CD4-positive, CD25-positive, alpha-beta regulatory T cell (primary cell): ENCODE measurements at regions not wholly inside any gene's neighbourhood (a gene's known extent, or its start where the extent isn't known, plus 50 kb on each side); places are given as distances from the start of the nearest gene placed in this dataset.

ENCODE experiments used
- ATAC-seq, 2 donors: fragments of 150-1000 bp; cut with Tn5 transposase; one replicate each; pipeline ENCODE4 v1.10.0; 2021; ENCODE audit warnings: low read depth in 2 of 2, moderate number of reproducible peaks in 2 of 2, moderate library complexity in 1 of 2
- DNase-seq, 3 donors: peaks; one replicate each; pipeline versions ENCODE4 v3.0.0 to v3.0.0-alpha.2; 2012 to 2022; ENCODE audit warnings: mixed read lengths in 1 of 3
- H3K27ac ChIP-seq: one replicate; pipeline ENCODE4 v1.7.0; 2013; ENCODE audit warnings: mild to moderate bottlenecking, low read length; ENCODE audit not compliant: insufficient read depth, poor library complexity, severe bottlenecking
- H3K27me3 ChIP-seq: one replicate; pipeline ENCODE4 v1.7.0; 2013; ENCODE audit warnings: low read length; ENCODE audit not compliant: control insufficient read depth, insufficient read depth
- H3K36me3 ChIP-seq: one replicate; pipeline ENCODE4 v1.7.0; 2013; ENCODE audit warnings: mild to moderate bottlenecking, low read length, moderate library complexity; ENCODE audit not compliant: control insufficient read depth, insufficient read depth
- H3K4me1 ChIP-seq: 2 replicates; pipeline ENCODE4 v1.7.0; 2013; ENCODE audit warnings: mild to moderate bottlenecking, low read length; ENCODE audit not compliant: insufficient read depth, control insufficient read depth, poor library complexity, severe bottlenecking
- H3K4me3 ChIP-seq: one replicate; pipeline ENCODE4 v1.7.0; 2013; ENCODE audit warnings: low read depth, mild to moderate bottlenecking, low read length, moderate library complexity
- H3K9me3 ChIP-seq, 2 experiments: 1 replicate in 1 of 2; 2 replicates in 1 of 2; pipeline ENCODE4 v1.7.0; 2013; ENCODE audit warnings: low read length in 2 of 2, mild to moderate bottlenecking in 1 of 2, moderate library complexity in 1 of 2; ENCODE audit not compliant: control insufficient read depth in 2 of 2
- H3K27ac Mint-ChIP-seq, 3 donors: one replicate each; pipeline ENCODE4 v1.8.0; 2020 to 2022; ENCODE audit warnings: mild to moderate bottlenecking in 3 of 3, mixed read lengths in 3 of 3, moderate library complexity in 2 of 3
- H3K27me3 Mint-ChIP-seq: one replicate; pipeline ENCODE4 v1.8.0; 2022; ENCODE audit warnings: mild to moderate bottlenecking, mixed read lengths
- H3K36me3 Mint-ChIP-seq: one replicate; pipeline ENCODE4 v1.8.0; 2020; ENCODE audit warnings: mixed read lengths
- H3K4me1 Mint-ChIP-seq, 4 donors: one replicate each; pipeline ENCODE4 v1.8.0; 2020 to 2022; ENCODE audit warnings: mixed read lengths in 4 of 4, mild to moderate bottlenecking in 1 of 4
- H3K4me3 Mint-ChIP-seq, 4 donors: one replicate each; pipeline ENCODE4 v1.8.0; 2020 to 2022; ENCODE audit warnings: mild to moderate bottlenecking in 4 of 4, mixed read lengths in 4 of 4, moderate library complexity in 3 of 4
- H3K9me3 Mint-ChIP-seq, 7 donors: one replicate each; pipeline ENCODE4 v1.8.0; 2020 to 2022; ENCODE audit warnings: mixed read lengths in 7 of 7, mild to moderate bottlenecking in 3 of 7, moderate library complexity in 2 of 7

DNA sequence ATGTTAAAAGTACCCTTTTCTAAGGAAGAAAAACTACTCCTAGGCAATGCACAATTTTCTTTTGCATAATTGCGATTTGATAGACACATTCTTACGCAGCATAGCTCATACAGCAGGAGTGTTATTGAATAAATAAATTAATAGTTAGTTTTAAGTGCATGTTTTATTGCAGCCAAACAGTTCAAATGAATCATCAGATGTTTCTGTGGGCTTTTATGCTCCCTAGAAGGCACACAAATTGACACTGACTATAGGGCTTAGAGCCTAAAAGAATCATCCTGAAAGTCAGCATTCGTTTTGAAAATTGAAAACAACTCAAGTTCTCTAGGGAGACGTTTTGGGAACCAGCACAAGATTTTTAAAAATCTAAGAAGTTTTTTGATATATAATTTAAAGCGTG is 411.9 kb downstream of the HLX start:
- Mint-ChIP-seq H3K27me3 (no peaks in the 10 kb centered on the region), H3K36me3 (no peaks in the 10 kb centered on the region), H3K27ac (no peak overlapping the region), H3K4me1 (no peaks in the 10 kb centered on the region), H3K4me3 (no peak overlapping the region), H3K9me3 (no peaks in the 10 kb centered on the region)
- Histone ChIP-seq H3K36me3 (no peaks in the 10 kb centered on the region), H3K4me3 (no peak overlapping the region), H3K9me3 (no peaks in the 10 kb centered on the region), H3K27ac (no peak overlapping the region), H3K4me1 (no peaks in the 10 kb centered on the region), H3K27me3 (no peaks in the 10 kb centered on the region)
- ATAC-seq (no peak), DNase-seq (no peak)

GRCh38 chr1:221292652-221293051 is 413.4 kb downstream of the HLX start:
- H3K36me3 ChIP-seq: no peaks in the 10 kb centered on the region
- H3K4me3 Mint-ChIP-seq: no peak overlapping the region

DNA sequence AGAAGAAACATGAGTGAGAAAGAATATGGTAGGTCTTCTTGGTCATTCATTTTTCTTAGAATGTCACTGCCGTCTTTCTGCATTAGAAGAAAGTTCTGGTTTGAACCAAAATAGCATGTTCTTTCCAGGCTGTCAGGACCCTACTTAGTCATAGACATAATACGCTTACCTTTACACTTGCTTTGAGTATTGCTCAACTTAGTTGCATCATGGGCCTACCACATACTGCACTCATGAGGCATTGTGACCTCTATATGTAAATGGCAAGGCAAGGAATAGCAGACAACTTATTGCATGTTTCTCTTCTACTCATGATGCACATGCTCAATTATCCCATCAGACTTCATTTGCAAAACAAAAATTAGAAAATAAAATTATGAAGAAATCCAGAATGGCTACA is 415.0 kb downstream of the HLX start:
- Mint-ChIP-seq H3K36me3 (no peaks in the 10 kb centered on the region), H3K4me3 (no peak overlapping the region), H3K27me3 (no peaks in the 10 kb centered on the region), H3K4me1 (no peaks in the 10 kb centered on the region), H3K27ac (no peak overlapping the region), H3K9me3 (peaks cover 0 to 3% (median 0%) of the 10 kb centered on the region in 7 donors)
- Histone ChIP-seq H3K4me3 (no peak overlapping the region), H3K27ac (no peak overlapping the region), H3K27me3 (no peaks in the 10 kb centered on the region), H3K4me1 (no peaks in the 10 kb centered on the region), H3K36me3 (no peaks in the 10 kb centered on the region), H3K9me3 (no peaks in the 10 kb centered on the region)
- no peak for DNase-seq
- no peak for ATAC-seq

More at GRCh38 chr1:221292652-221293051, 413.4 kb downstream of the HLX start:
- Mint-ChIP-seq H3K4me1 (no peaks in the 10 kb centered on the region), H3K36me3 (no peaks in the 10 kb centered on the region), H3K27me3 (no peaks in the 10 kb centered on the region), H3K9me3 (no peaks in the 10 kb centered on the region), H3K27ac (no peak overlapping the region)
- no peaks in the 10 kb centered on the region for H3K27me3 ChIP-seq
- H3K4me3 ChIP-seq: no peak overlapping the region
- ATAC-seq (no peak), DNase-seq (no peak)
- no peak overlapping the region for H3K27ac ChIP-seq
- H3K4me1 ChIP-seq: no peaks in the 10 kb centered on the region
- H3K9me3 ChIP-seq: no peaks in the 10 kb centered on the region

- Mint-ChIP-seq H3K27ac (no peak overlapping the region), H3K4me1 (no peaks in the 10 kb centered on the region), H3K4me3 (no peak overlapping the region), H3K9me3 (peaks cover 0 to 5% (median 0%) of the 10 kb centered on the region in 7 donors), H3K36me3 (no peaks in the 10 kb centered on the region), H3K27me3 (peaks cover 6% of the 10 kb centered on the region)
- DNase-seq: no peak
- H3K9me3 ChIP-seq: no peaks in the 10 kb centered on the region
- no peaks in the 10 kb centered on the region for H3K4me1 ChIP-seq
- H3K4me3 ChIP-seq: no peak overlapping the region
- H3K27me3 ChIP-seq: no peaks in the 10 kb centered on the region
- H3K27ac ChIP-seq: no peak overlapping the region
- H3K36me3 ChIP-seq: no peaks in the 10 kb centered on the region
- no peak for ATAC-seq
These were observed 423.1 kb downstream of the HLX start for GRCh38 chr1:221302357-221302756.

- peaks cover 0 to 5% (median 0%) of the 10 kb centered on the region in 7 donors for H3K9me3 Mint-ChIP-seq
- H3K27ac ChIP-seq: no peak overlapping the region
These were observed 423.6 kb downstream of the HLX start for GRCh38 chr1:221302810-221303209.

DNA sequence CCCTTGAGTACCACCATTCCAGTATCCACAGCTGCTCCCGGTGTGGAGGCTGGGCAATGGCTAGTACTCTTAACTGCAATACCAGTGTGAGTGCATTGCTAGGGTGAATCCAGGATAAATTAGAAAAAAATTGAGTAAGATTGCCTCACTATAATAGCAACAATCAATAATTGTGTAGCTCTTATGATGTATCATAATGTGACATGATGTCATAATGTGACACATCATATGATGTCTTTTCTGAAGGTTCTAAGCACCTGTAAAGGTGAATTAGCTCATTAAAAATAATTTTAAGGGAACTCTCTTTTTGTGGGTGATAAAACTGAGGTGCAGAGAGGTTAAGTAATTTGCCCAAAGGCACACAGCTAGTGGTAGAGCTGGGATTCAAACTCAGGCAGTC is 424.4 kb downstream of the HLX start:
- Histone ChIP-seq H3K36me3 (no peaks in the 10 kb centered on the region), H3K27me3 (no peaks in the 10 kb centered on the region), H3K27ac (no peak overlapping the region), H3K9me3 (no peaks in the 10 kb centered on the region), H3K4me1 (no peaks in the 10 kb centered on the region), H3K4me3 (no peak overlapping the region)
- Mint-ChIP-seq H3K9me3 (peaks cover 0 to 2% (median 0%) of the 10 kb centered on the region in 7 donors), H3K4me3 (no peak overlapping the region), H3K27me3 (peaks cover 6% of the 10 kb centered on the region), H3K4me1 (no peaks in the 10 kb centered on the region), H3K27ac (no peak overlapping the region), H3K36me3 (no peaks in the 10 kb centered on the region)
- DNase-seq: no peak
- ATAC-seq: no peak

More at GRCh38 chr1:221302810-221303209, 423.6 kb downstream of the HLX start:
- H3K9me3 ChIP-seq: no peaks in the 10 kb centered on the region
- Mint-ChIP-seq H3K4me1 (no peaks in the 10 kb centered on the region), H3K4me3 (no peak overlapping the region), H3K36me3 (no peaks in the 10 kb centered on the region), H3K27ac (no peak overlapping the region), H3K27me3 (peaks cover 6% of the 10 kb centered on the region)
- H3K4me3 ChIP-seq: no peak overlapping the region
- no peaks in the 10 kb centered on the region for H3K4me1 ChIP-seq
- ATAC-seq (no peak), DNase-seq (no peak)
- H3K27me3 ChIP-seq: no peaks in the 10 kb centered on the region
- no peaks in the 10 kb centered on the region for H3K36me3 ChIP-seq

DNA sequence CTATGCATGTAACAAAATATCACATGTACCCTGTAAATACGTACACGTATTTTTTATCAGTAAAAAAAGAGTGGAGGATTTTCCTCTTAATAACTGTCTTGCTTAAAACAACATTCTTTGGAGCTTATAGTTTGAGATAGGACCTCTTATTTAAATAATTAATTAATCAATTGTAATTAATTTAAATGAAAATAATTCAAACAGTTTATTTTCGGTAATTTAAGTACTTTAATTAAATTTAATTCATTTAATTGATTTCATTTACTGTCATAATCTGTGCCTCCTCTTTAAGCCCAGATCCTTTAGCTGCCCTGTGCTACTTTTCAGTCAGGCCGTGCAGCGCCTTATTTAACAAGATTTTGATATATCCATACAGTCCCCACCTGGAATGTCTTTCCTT is 427.0 kb downstream of the HLX start:
- H3K4me3 ChIP-seq: no peak overlapping the region
- H3K27ac ChIP-seq: no peak overlapping the region
- H3K9me3 Mint-ChIP-seq: peaks cover 0 to 5% (median 2%) of the 10 kb centered on the region in 7 donors
- no peaks in the 10 kb centered on the region for H3K4me1 ChIP-seq
- peaks cover 6% of the 10 kb centered on the region for H3K27me3 Mint-ChIP-seq
- no peak for ATAC-seq
- no peak for DNase-seq
- H3K4me3 Mint-ChIP-seq: no peak overlapping the region
- no peak overlapping the region for H3K27ac Mint-ChIP-seq
- H3K36me3 Mint-ChIP-seq: no peaks in the 10 kb centered on the region
- H3K9me3 ChIP-seq: no peaks in the 10 kb centered on the region
- H3K4me1 Mint-ChIP-seq: no peaks in the 10 kb centered on the region
- H3K27me3 ChIP-seq: no peaks in the 10 kb centered on the region
- no peaks in the 10 kb centered on the region for H3K36me3 ChIP-seq

DNA sequence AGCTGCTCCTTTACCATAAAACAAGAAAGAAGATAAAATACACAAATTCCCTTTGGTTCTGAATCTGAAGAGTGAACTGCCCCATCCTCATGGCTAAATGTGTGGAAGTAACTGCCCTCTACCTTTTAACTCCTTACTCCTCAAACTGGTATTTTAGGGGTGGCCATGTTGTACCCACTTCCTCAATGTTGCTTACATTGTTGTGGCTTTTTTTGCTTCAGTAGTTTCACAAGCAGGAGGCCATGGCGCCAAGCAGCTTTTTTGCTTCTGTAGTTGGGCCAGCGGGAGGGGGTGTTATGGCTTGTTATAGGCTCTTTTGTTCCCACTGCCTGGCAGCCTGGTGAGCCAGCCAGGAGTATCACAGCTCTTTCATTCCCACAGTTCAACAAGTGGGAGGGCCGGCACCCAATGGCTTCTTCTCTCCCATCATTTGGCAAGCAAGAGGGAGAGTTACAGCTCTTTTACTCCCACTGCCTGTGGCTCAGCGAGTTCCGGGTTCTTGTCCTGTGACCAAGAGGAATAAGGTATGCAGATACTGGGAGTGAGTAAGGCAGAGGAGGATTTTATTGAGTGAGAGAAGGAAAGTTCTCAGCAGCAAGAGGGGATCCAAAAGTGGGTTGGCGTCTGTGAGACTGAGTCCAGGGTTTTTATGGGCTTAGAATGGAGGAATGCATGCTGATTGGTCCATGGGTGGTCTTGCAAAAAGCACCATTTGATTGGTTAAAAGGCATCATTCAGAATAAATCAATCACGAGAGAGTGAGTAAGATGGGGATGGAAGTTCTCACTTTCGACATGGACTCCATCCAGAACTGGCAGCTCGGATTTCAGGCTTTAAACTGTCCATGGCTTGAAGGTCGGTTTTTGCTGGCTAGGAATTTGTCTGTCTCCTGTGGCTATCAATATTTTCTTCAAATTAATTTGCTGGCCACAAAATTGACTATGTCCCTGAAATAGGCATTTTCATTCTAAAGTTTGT is 429.6 kb downstream of the HLX start:
- peaks cover 6% of the 10 kb centered on the region for H3K27me3 Mint-ChIP-seq
- Histone ChIP-seq H3K9me3 (no peaks in the 10 kb centered on the region), H3K36me3 (no peaks in the 10 kb centered on the region), H3K27ac (no peak overlapping the region), H3K27me3 (no peaks in the 10 kb centered on the region), H3K4me3 (no peak overlapping the region), H3K4me1 (no peaks in the 10 kb centered on the region)
- H3K4me1 Mint-ChIP-seq: no peaks in the 10 kb centered on the region
- no peak overlapping the region for H3K4me3 Mint-ChIP-seq
- peaks cover 0 to 5% (median 2%) of the 10 kb centered on the region in 7 donors for H3K9me3 Mint-ChIP-seq
- H3K36me3 Mint-ChIP-seq: no peaks in the 10 kb centered on the region
- DNase-seq (no peak), ATAC-seq (no peak)
- no peak overlapping the region for H3K27ac Mint-ChIP-seq
